ENCODE measurements at regions not wholly inside any gene's neighbourhood (a gene's known extent, or its start where the extent isn't known, plus 50 kb on each side); places are given as distances from the start of the nearest gene placed in this dataset.

DNA sequence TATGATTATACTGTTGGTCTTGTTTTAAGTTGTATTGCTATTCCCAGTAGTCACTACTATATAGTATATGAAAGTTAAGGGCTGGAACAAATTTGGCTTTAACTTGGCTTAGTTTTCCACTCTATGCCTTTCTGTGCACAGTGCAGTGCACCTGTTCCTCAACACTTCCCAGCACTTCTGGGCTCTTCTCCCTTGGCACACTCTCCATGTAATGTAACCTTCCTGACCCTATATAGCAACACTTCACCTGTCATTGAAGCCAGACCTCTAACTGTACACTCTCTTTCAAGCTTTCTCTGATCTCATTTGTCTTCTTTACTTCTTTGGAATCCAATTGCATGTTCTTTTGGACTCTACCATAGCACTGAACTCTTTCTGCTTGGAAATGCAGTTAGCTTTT is 83.9 kb upstream of the SMIM30 start:
- Histone ChIP-seq H3K4me3 (ENCODE audit: low read depth, low read length) (no peak overlapping the region), H3K27me3 (ENCODE audit: control insufficient read depth, insufficient read depth, low read length) (no peaks in the 10 kb centered on the region), H3K36me3 (ENCODE audit: control insufficient read depth, insufficient read depth, low read length) (no peaks in the 10 kb centered on the region)
- ChIA-PET POLR2A (no interaction called here), CTCF (no interaction called here)
- DNase-seq (ENCODE audit: low read depth): no peak
- TF ChIP-seq, protein P1, sequence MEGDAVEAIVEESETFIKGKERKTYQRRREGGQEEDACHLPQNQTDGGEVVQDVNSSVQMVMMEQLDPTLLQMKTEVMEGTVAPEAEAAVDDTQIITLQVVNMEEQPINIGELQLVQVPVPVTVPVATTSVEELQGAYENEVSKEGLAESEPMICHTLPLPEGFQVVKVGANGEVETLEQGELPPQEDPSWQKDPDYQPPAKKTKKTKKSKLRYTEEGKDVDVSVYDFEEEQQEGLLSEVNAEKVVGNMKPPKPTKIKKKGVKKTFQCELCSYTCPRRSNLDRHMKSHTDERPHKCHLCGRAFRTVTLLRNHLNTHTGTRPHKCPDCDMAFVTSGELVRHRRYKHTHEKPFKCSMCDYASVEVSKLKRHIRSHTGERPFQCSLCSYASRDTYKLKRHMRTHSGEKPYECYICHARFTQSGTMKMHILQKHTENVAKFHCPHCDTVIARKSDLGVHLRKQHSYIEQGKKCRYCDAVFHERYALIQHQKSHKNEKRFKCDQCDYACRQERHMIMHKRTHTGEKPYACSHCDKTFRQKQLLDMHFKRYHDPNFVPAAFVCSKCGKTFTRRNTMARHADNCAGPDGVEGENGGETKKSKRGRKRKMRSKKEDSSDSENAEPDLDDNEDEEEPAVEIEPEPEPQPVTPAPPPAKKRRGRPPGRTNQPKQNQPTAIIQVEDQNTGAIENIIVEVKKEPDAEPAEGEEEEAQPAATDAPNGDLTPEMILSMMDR (IDR thresholded peaks at IDR 0.05; ENCODE audit: insufficient read depth, low read depth, low read length): no peak

DNA sequence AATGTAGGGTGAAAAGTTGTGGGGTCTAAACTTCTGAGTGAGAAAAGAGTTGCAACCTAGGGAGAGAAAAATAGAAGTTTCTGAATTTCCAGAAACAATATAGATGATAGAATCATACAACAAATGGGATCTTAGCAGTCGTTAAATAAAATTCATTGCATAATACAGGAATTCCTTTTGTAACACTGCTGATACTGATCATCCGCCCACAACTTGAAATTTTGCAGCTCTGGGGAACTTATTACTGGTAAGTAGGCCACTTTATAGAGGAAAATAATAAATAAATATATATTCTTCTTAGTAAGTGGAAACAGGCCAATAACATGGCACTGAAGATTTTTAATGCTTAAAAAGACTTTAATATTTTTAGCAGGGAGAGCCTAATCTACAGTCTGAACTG is 81.9 kb upstream of the SMIM30 start:
- no peak for DNase-seq (ENCODE audit: low read depth)
- H3K36me3 ChIP-seq (ENCODE audit: control insufficient read depth, insufficient read depth, low read length): no peaks in the 10 kb centered on the region
- H3K27me3 ChIP-seq (ENCODE audit: control insufficient read depth, insufficient read depth, low read length): no peaks in the 10 kb centered on the region
- ChIA-PET CTCF (no interaction called here), POLR2A (no interaction called here)
- TF ChIP-seq, protein P1 (IDR thresholded peaks at IDR 0.05; ENCODE audit: insufficient read depth, low read depth, low read length): no peak
- no peak overlapping the region for H3K4me3 ChIP-seq (ENCODE audit: low read depth, low read length)

DNA sequence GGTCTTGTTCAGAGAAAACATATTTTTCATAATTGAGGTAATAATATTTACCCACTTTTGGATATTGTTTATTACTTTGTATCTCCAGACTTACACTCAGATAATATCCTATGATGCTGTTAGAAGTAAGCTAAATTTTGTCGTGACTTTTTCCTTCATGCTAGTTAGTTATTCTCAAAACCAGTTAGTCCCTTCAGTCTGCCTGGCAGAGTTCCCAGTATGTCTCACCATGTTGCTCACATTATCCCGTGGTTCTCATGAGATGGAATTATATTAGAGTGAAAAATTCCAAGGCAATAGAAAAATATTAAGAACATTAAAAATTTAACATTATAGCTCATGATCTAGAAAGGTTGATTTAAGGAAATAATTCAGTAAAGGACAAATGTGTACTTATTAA is 81.5 kb upstream of the SMIM30 start:
- ChIA-PET POLR2A (no interaction called here), CTCF (interaction anchor here (1.0 kb wide), 1 partner anchor 17 kb away, joined by 3 read pairs; no protein-coding TSS in a partner anchor)
- TF ChIP-seq, protein P1 (IDR thresholded peaks at IDR 0.05; ENCODE audit: insufficient read depth, low read depth, low read length): no peak
- Histone ChIP-seq H3K27me3 (ENCODE audit: control insufficient read depth, insufficient read depth, low read length) (no peaks in the 10 kb centered on the region), H3K4me3 (ENCODE audit: low read depth, low read length) (no peak overlapping the region), H3K36me3 (ENCODE audit: control insufficient read depth, insufficient read depth, low read length) (no peaks in the 10 kb centered on the region)
- DNase-seq (ENCODE audit: low read depth): no peak

DNA sequence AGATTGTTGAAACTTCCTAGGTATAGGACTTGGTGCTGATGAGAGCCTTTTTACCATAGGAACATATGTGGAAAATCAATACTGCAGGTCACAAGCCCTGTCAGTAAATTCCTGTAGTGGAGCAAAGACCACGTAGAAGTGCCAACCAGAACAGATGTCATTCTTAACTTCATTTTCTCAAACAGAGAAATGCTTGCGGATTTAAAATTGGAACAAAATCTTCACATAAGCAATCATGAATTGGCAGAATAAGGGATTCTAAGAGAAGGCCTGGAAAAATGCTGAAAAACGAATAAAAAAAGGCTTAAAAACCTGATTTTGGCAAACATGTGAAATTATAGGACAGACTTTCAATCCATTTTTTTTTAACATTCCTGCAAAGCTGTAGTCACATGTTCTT is 80.8 kb upstream of the SMIM30 start:
- H3K36me3 ChIP-seq (ENCODE audit: control insufficient read depth, insufficient read depth, low read length): no peaks in the 10 kb centered on the region
- TF ChIP-seq, protein P1 (IDR thresholded peaks at IDR 0.05; ENCODE audit: insufficient read depth, low read depth, low read length): no peak
- no peak overlapping the region for H3K4me3 ChIP-seq (ENCODE audit: low read depth, low read length)
- no peak for DNase-seq (ENCODE audit: low read depth)
- no peaks in the 10 kb centered on the region for H3K27me3 ChIP-seq (ENCODE audit: control insufficient read depth, insufficient read depth, low read length)
- ChIA-PET CTCF (interaction anchor here (1.0 kb wide), 1 partner anchor 17 kb away, joined by 3 read pairs; no protein-coding TSS in a partner anchor), POLR2A (no interaction called here)

DNA sequence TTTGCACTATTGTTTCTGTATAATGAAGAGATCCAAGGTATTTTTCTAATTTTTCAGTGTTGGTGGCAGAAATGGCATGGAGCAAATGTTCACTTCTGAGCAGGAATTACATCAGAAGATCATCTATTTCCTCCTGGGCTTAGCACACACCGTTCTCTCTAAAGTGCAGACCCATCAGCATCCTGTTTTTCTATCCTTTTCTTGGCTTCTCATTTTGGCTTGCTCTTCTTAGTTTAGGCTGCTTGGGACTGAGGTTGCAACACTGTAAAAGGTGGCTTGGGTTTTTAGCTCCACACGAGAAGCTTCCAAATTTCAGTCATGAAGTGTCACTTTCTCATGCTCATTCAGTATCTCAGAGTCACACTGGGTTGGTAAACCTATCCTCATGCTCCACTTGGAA is 79.9 kb upstream of the SMIM30 start:
- DNase-seq (ENCODE audit: low read depth): no peak
- H3K4me3 ChIP-seq (ENCODE audit: low read depth, low read length): no peak overlapping the region
- no peaks in the 10 kb centered on the region for H3K27me3 ChIP-seq (ENCODE audit: control insufficient read depth, insufficient read depth, low read length)
- TF ChIP-seq, protein P1 (IDR thresholded peaks at IDR 0.05; ENCODE audit: insufficient read depth, low read depth, low read length): no peak
- POLR2A ChIA-PET: no interaction called here
- CTCF ChIA-PET: no interaction called here
- H3K36me3 ChIP-seq (ENCODE audit: control insufficient read depth, insufficient read depth, low read length): no peaks in the 10 kb centered on the region
